ENCODE measurements at regions not wholly inside any gene's neighbourhood (a gene's known extent, or its start where the extent isn't known, plus 50 kb on each side); places are given as distances from the start of the nearest gene placed in this dataset.

DNA sequence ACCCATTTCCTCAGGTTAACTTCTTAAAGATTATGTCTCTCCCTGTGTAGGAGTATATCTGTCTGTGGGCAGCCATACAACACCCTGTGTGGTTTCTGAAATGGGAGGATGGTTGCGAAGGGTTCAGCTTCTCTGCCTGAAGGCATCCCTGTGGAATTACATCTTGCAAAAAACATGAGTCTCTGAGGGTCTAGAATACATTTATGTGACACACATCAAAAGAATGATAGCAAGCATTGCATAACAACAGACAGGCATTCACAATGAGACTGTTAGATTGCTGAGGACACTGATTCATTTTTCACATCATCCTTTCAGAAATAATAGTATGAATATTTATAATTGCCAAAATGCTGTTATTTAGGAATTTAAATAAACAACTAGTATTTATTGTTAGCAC lies 670.9 kb downstream of the HTR1B start:
- no peak overlapping the region for H3K4me3 ChIP-seq (ENCODE audit: low read depth, low read length)
- TF ChIP-seq, protein P1, sequence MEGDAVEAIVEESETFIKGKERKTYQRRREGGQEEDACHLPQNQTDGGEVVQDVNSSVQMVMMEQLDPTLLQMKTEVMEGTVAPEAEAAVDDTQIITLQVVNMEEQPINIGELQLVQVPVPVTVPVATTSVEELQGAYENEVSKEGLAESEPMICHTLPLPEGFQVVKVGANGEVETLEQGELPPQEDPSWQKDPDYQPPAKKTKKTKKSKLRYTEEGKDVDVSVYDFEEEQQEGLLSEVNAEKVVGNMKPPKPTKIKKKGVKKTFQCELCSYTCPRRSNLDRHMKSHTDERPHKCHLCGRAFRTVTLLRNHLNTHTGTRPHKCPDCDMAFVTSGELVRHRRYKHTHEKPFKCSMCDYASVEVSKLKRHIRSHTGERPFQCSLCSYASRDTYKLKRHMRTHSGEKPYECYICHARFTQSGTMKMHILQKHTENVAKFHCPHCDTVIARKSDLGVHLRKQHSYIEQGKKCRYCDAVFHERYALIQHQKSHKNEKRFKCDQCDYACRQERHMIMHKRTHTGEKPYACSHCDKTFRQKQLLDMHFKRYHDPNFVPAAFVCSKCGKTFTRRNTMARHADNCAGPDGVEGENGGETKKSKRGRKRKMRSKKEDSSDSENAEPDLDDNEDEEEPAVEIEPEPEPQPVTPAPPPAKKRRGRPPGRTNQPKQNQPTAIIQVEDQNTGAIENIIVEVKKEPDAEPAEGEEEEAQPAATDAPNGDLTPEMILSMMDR (IDR thresholded peaks at IDR 0.05; ENCODE audit: borderline replicate concordance, insufficient read depth, low read depth, low read length) = no peak

DNA sequence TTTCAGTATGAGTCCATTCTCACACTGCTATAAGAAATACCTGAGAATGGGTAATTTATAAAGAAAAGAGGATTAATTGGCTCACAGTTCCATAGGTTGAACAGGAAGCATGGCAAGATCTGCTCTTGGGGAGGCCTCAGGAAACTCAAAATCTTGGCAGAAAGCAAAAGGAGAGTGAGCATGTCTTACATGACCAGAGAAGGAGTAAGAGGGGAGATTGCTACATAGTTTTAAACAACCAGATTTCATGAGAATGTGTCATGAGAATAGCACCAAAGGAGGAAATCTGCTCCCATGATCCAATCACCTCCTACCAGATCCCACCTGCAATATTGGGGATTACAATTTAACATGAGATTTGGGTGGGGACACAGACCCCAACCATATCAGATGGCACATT lies 672.4 kb downstream of the HTR1B start:
- TF ChIP-seq, protein P1 (IDR thresholded peaks at IDR 0.05; ENCODE audit: borderline replicate concordance, insufficient read depth, low read depth, low read length) = no peak

DNA sequence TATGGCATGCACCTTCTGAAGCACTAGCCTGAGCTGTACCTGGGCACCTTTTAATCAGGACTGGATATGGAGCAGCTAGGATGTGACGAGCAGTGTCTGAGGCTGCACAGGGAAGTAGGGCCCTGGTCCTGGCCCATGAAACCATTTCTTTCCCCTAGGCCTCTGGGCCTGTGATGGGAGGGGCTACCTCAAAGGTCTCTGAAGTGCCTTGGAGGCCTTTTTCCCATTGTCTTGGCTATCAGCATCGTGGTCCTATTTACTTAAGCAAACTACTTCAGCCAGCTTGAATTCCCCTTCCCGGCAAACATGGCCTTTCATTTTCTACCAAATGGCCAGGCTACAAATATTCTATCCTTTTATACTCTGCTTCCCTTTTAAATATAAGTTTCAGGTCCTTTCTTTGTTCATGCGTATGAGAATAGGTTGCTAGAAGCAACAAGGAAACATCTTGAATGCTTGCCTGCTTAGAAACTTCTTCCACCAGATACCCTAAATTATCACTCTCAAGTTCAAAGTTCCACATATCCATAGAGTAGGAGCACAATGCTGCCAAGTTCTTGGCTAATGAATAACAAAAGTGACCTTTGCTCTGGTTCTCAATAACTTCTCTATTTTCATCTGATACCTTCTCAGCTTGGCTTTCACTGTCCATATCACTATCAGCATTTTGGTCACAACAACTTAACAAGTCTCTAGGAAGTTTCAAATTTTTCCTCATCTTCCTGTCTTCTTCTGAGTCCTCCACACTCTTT lies 673.1 kb downstream of the HTR1B start:
- no peak overlapping the region for H3K4me3 ChIP-seq (ENCODE audit: low read depth, low read length)
- TF ChIP-seq, protein P1 (IDR thresholded peaks at IDR 0.05; ENCODE audit: borderline replicate concordance, insufficient read depth, low read depth, low read length) = no peak

More for the DNA sequence above, 672.4 kb downstream of the HTR1B start:
- H3K4me3 ChIP-seq (ENCODE audit: low read depth, low read length) = no peak overlapping the region

DNA sequence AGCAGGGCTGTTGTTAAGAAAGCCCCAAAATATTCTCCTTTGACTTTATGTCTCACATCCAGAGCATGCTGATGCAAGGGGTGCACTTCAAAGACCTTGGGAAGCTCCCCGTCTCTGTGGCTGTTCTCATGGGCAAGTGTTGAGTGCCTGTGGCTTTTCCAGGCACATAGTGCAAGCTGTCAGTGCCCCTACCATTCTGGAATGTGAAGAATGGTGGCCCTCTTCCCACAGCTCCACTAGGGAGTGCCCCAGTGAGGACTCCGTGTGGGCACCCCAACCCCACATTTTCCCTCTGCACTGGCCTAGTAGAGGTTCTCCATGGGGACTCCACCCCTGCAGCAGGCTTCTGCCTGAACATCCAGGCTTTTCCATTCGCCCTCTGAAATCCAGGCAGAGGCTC lies 673.7 kb downstream of the HTR1B start:
- no peak overlapping the region for H3K4me3 ChIP-seq (ENCODE audit: low read depth, low read length)
- TF ChIP-seq, protein P1 (IDR thresholded peaks at IDR 0.05; ENCODE audit: borderline replicate concordance, insufficient read depth, low read depth, low read length) = no peak

DNA sequence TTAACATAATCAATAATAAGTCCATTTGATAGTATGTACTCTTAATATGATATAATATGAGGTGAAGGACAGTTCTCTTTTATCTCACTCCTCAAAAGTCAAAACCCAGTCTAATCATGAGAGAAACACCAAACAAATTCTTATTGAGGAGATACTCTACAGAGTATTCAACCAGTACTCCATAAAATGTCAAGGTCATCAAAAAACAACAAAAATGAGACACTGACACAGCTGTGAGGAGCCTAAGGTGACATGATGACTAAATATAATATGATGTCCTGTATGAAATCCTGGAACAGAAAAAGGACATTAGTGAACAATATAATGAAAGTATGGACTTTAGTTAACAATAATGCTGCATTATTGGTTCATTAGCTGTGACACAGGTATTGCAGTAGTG lies 675.1 kb downstream of the HTR1B start:
- no peak overlapping the region for H3K4me3 ChIP-seq (ENCODE audit: low read depth, low read length)
- TF ChIP-seq, protein P1 (IDR thresholded peaks at IDR 0.05; ENCODE audit: borderline replicate concordance, insufficient read depth, low read depth, low read length) = no peak

DNA sequence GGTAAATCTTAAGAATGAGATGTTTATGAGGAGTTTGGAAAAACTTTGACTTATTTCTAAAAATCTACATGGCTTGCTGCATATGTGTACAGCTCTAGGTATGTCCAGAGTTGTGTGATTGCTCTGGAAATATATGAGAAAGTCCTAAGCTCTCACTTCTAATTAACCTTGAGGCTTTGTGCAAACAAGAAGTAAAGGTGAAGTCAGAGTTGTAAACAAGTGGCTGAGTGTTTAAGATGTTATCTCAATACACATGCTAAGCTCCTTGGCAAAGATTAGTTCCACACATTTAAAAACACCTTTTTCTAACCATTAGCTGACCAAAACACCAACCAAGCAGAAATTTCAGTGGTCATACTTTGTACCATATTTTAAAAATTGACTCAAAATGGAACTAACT lies 684.2 kb downstream of the HTR1B start:
- H3K4me3 ChIP-seq (ENCODE audit: low read depth, low read length) = no peak overlapping the region
- TF ChIP-seq, protein P1 (IDR thresholded peaks at IDR 0.05; ENCODE audit: borderline replicate concordance, insufficient read depth, low read depth, low read length) = no peak

DNA sequence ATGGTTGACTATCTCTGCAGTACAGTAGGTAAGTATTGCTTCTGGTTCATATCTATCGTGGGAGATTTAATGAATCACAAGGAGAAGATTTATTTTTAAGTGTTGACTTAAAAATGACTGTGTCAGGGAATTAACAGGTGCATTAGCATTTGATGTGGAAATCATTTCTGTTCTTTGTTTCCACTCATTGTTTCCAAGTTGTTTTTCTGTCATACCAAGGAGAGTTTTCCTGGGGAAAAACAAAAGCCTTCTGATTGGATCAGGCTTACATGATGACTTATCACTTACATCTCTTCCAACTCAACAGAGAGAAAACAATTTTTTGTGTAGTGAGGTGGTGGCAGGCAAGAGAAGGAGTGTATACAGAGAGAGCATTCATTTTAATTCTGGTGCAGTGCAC lies 686.4 kb downstream of the HTR1B start:
- TF ChIP-seq, protein P1 (IDR thresholded peaks at IDR 0.05; ENCODE audit: borderline replicate concordance, insufficient read depth, low read depth, low read length) = no peak
- H3K4me3 ChIP-seq (ENCODE audit: low read depth, low read length) = no peak overlapping the region

Measured in GM12875 (cell line).